NCI-H2029 treated with DMSO at 0.1 percent for 48 hours (cell line): ENCODE measurements at regions not wholly inside any gene's neighbourhood (a gene's known extent, or its start where the extent isn't known, plus 50 kb on each side); places are given as distances from the start of the nearest gene placed in this dataset.

Experiments
- DNase-seq: peaks from one replicate; lab custom pipeline; 2025; lab: John Stamatoyannopoulos, UW

- no peak for DNase-seq
These were observed 102.1 kb downstream of the CRPPA start for GRCh38 chr7:16318989-16319915.

- no peak for DNase-seq
These were observed 102.9 kb downstream of the CRPPA start for GRCh38 chr7:16318463-16318862.

GRCh38 chr7:16317406-16317805 lies 103.9 kb downstream of the CRPPA start:
- no peak for DNase-seq

- no peak for DNase-seq
These were observed 106.1 kb downstream of the CRPPA start for GRCh38 chr7:16315280-16315679.

- no peak for DNase-seq
These were observed 112.2 kb downstream of the CRPPA start for GRCh38 chr7:16309129-16309528.

- DNase-seq = no peak
These were observed 120.0 kb downstream of the CRPPA start for GRCh38 chr7:16301291-16301690.

- no peak for DNase-seq
These were observed 120.9 kb downstream of the CRPPA start for GRCh38 chr7:16300361-16300895.

- no peak for DNase-seq
These were observed 121.5 kb downstream of the CRPPA start for GRCh38 chr7:16299853-16300252.

- DNase-seq = no peak
These were observed 123.1 kb downstream of the CRPPA start for GRCh38 chr7:16298221-16298620.

GRCh38 chr7:16295558-16295957 lies 125.8 kb downstream of the CRPPA start:
- DNase-seq = no peak

GRCh38 chr7:16293669-16294425 lies 127.5 kb downstream of the CRPPA start:
- DNase-seq = no peak

GRCh38 chr7:16284581-16284980 lies 136.8 kb downstream of the CRPPA start:
- no peak for DNase-seq

GRCh38 chr7:16278167-16278787 lies 143.1 kb downstream of the CRPPA start:
- no peak for DNase-seq

- DNase-seq = no peak
These were observed 149.2 kb downstream of the CRPPA start for GRCh38 chr7:16271990-16272665.

GRCh38 chr7:16271355-16271915 lies 149.9 kb downstream of the CRPPA start:
- DNase-seq = no peak

GRCh38 chr7:16270844-16271243 lies 150.5 kb downstream of the CRPPA start:
- no peak for DNase-seq

- no peak for DNase-seq
These were observed 152.2 kb downstream of the CRPPA start for GRCh38 chr7:16268821-16269768.

GRCh38 chr7:16267953-16268820 lies 153.2 kb downstream of the CRPPA start:
- no peak for DNase-seq

GRCh38 chr7:16266877-16267276 lies 154.5 kb downstream of the CRPPA start:
- DNase-seq = no peak
